Nephron (organoid): ENCODE measurements at regions not wholly inside any gene's neighbourhood (a gene's known extent, or its start where the extent isn't known, plus 50 kb on each side); places are given as distances from the start of the nearest gene placed in this dataset.

Experiments used
- H3K27ac Mint-ChIP-seq, 3 experiments: 2 replicates each; pipeline ENCODE4 v1.8.0; 2020; ENCODE audit warnings: mixed read lengths in 3 of 3, mild to moderate bottlenecking in 2 of 3, moderate library complexity in 1 of 3
- H3K27me3 Mint-ChIP-seq: 2 replicates; pipeline ENCODE4 v1.8.0; 2021; ENCODE audit warnings: low read depth, mild to moderate bottlenecking, moderate library complexity, mixed read lengths
- H3K36me3 Mint-ChIP-seq: 2 replicates; pipeline ENCODE4 v1.8.0; 2020; ENCODE audit warnings: low read depth, mixed read lengths
- H3K4me1 Mint-ChIP-seq: 2 replicates; pipeline ENCODE4 v1.8.0; 2020; ENCODE audit warnings: mixed read lengths
- H3K4me3 Mint-ChIP-seq, 3 experiments: 2 replicates each; pipeline ENCODE4 v1.8.0; 2020; ENCODE audit warnings: mild to moderate bottlenecking in 3 of 3, mixed read lengths in 3 of 3, moderate library complexity in 2 of 3
- H3K9me3 Mint-ChIP-seq: 2 replicates; pipeline ENCODE4 v1.8.0; 2020; ENCODE audit warnings: mixed read lengths
- CTCF ChIP-seq, 3 experiments: fragments of 200-600 bp; sonication (generic); IDR thresholded peaks; one replicate each; pipeline ENCODE4 v1.5.0; 2021; ENCODE audit warnings: antibody characterized with exemption in 3 of 3; ENCODE audit not compliant: unreplicated experiment in 3 of 3

DNA sequence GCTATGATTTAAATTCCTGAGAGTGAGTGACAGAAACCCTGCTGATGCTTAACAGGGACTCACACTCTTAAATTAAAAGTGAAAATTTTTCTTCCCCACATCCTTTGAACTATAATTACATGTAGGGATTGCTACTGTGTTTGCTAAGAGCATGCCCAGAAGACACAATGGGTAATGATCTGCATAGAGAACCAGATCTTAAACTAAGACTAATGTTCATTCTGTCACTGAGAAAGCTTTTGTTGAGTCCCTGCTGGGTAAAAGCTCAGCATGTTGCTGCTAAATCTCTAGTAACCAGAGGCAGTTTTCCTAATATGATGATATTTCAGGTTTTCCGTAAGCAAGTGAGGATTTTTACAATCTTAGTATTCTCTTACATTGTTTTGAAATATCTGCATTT lies 424.8 kb upstream of the SMC2 start:
- Mint-ChIP-seq H3K4me1 (no peaks in the 10 kb centered on the region), H3K27ac (no peak overlapping the region), H3K27me3 (no peaks in the 10 kb centered on the region), H3K36me3 (no peaks in the 10 kb centered on the region), H3K4me3 (no peak overlapping the region), H3K9me3 (no peaks in the 10 kb centered on the region)
- no peak for TF ChIP-seq CTCF (IDR thresholded peaks at IDR 0.05; ENCODE audit: unreplicated experiment in 3 of 3)

DNA sequence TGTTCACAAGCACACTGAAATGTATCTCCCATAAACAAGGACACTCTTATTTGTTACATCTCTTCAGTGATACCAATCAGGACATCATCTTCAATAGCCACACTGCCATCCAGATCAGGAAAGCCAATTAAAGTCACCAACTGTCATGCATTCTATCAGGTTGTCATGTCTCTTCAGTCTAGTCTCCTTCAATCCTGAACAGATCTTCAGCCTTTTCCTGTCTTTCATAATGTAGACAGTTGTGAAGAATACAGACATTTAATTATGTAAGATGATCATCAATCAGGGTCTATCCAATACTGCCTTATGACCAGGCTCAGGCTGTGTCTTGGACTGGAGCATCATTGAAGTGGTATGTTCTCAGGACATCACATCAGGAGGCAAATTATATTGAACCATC lies 419.8 kb upstream of the SMC2 start:
- TF ChIP-seq CTCF (IDR thresholded peaks at IDR 0.05; ENCODE audit: unreplicated experiment in 3 of 3), result no peak
- H3K36me3 Mint-ChIP-seq, result no peaks in the 10 kb centered on the region
- H3K4me1 Mint-ChIP-seq, result peaks cover 2% of the 10 kb centered on the region
- no peak overlapping the region for H3K4me3 Mint-ChIP-seq
- H3K27me3 Mint-ChIP-seq, result peaks cover 4% of the 10 kb centered on the region
- no peaks in the 10 kb centered on the region for H3K9me3 Mint-ChIP-seq
- no peak overlapping the region for H3K27ac Mint-ChIP-seq

DNA sequence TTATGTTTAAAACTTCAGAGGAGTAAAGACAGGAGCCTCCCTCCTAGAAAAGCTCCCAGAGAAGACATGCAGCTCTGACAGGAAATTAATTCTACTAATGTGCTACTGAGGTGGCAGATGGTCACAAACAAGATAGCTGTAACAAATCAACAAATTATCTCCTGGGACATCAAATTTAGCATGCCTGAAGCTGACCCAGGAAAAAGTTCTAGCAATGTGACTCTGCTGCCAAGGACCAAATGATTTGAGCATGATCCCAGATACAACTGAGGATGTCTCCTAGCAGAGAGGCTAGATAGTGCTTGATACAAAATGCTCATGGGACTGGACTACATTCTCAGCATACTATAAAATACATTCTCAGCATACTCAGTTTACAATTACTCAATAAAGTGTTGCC lies 413.5 kb upstream of the SMC2 start:
- H3K36me3 Mint-ChIP-seq, result no peaks in the 10 kb centered on the region
- H3K4me3 Mint-ChIP-seq, result no peak overlapping the region
- H3K27me3 Mint-ChIP-seq, result peaks cover under 1% of the 10 kb centered on the region
- no peak overlapping the region for H3K27ac Mint-ChIP-seq
- H3K9me3 Mint-ChIP-seq, result no peaks in the 10 kb centered on the region
- no peak for TF ChIP-seq CTCF (IDR thresholded peaks at IDR 0.05; ENCODE audit: unreplicated experiment in 3 of 3)
- H3K4me1 Mint-ChIP-seq, result peaks cover 7% of the 10 kb centered on the region

DNA sequence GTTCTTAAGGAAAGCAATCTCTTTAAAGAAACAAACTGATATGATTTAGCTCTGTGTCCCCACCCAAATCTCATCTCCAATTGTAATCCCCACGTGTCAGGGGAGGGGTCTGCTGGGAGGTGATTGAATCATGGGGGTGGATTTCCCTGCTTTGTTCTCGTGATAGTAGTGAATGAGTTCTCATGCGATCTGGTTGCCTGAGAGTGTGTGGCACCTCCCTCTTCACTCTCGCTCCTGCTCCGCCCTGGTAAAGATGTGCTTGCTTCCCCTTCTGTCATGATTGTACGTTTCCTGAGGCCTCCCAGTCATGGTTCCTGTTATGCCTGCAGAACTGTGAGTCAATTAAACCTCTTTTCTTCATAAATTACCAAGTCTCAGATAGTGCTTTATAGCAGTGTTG lies 412.7 kb upstream of the SMC2 start:
- no peaks in the 10 kb centered on the region for H3K27me3 Mint-ChIP-seq
- no peaks in the 10 kb centered on the region for H3K36me3 Mint-ChIP-seq
- no peak overlapping the region for H3K4me3 Mint-ChIP-seq
- no peak overlapping the region for H3K27ac Mint-ChIP-seq
- H3K9me3 Mint-ChIP-seq, result no peaks in the 10 kb centered on the region
- H3K4me1 Mint-ChIP-seq, result peaks cover 7% of the 10 kb centered on the region
- no peak for TF ChIP-seq CTCF (IDR thresholded peaks at IDR 0.05; ENCODE audit: unreplicated experiment in 3 of 3)

DNA sequence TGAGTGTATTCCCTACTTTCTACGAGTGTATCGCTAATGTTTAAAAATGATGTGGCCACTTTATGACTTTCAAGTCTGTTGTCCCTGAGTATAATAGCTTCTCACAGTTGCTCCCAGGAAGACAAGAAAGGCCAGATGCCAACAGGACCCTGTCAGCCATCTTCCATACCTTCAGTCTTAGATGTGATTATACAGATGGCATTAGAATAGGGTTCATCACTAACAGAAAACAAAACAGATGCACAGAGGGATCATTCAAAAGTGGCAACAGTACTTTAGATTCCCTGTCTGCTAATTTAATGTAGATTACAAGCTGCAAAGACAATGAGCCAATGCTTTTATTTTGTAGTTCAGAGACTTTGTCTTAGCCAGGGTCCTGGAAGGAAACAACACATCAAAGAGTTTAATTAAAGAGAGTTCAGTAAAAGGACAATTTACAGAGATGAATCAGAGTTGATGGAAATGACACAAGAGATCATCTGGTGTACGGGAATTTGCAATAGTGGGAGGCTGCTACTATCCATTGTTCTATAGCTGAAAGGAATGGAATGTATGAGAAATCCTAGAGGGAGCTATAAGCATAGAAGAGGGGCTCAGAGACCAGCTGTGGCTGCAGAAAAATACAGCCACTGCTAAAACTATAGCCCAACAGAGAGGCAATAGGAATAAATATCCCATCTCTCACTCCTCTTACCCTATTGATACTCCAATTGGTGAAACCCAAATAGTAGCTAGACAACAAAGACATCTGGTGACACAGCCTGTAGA lies 393.7 kb upstream of the SMC2 start:
- no peaks in the 10 kb centered on the region for H3K36me3 Mint-ChIP-seq
- H3K4me1 Mint-ChIP-seq, result no peaks in the 10 kb centered on the region
- no peaks in the 10 kb centered on the region for H3K27me3 Mint-ChIP-seq
- H3K9me3 Mint-ChIP-seq, result no peaks in the 10 kb centered on the region
- no peak overlapping the region for H3K27ac Mint-ChIP-seq
- no peak overlapping the region for H3K4me3 Mint-ChIP-seq
- no peak for TF ChIP-seq CTCF (IDR thresholded peaks at IDR 0.05; ENCODE audit: unreplicated experiment in 3 of 3)

- Mint-ChIP-seq H3K4me3 (no peak overlapping the region), H3K27ac (no peak overlapping the region), H3K9me3 (no peaks in the 10 kb centered on the region), H3K36me3 (no peaks in the 10 kb centered on the region), H3K27me3 (no peaks in the 10 kb centered on the region), H3K4me1 (no peaks in the 10 kb centered on the region)
- no peak for TF ChIP-seq CTCF (IDR thresholded peaks at IDR 0.05; ENCODE audit: unreplicated experiment in 3 of 3)
Measured at GRCh38 chr9:103702572-103702971, 391.5 kb upstream of the SMC2 start.
